HCT116 (cell line): ENCODE measurements at regions not wholly inside any gene's neighbourhood (a gene's known extent, or its start where the extent isn't known, plus 50 kb on each side); places are given as distances from the start of the nearest gene placed in this dataset.

Source experiments
- ATAC-seq: fragments of 200-7000 bp; cut with Tn5 transposase; 2 replicates; pipeline ENCODE4 v1.9.1; 2020; ENCODE audit warnings: mild to moderate bottlenecking, moderate library complexity
- BruUV-seq: library from RNA; stranded (reverse); fragments of 400-500 nt; replicated peaks from 2 replicates; lab custom pipeline; 2021; lab: Mats Ljungman, UMichigan
- CTCF ChIA-PET: fragments of 300-600 bp; sonication (Branson Sonifier 250); formaldehyde crosslinking; loops from one replicate; lab custom pipeline; 2021; ENCODE audit warnings: antibody characterized with exemption; lab: Charles Lee
- POLR2A ChIA-PET: fragments of 300-600, 350-600 bp; sonication (Branson Sonifier 250); formaldehyde crosslinking; loops from one replicate; lab custom pipeline; 2021; ENCODE audit warnings: antibody characterized with exemption; lab: Charles Lee
- RAD21 ChIA-PET, 2 experiments: fragments of 300-600 bp; sonication (Branson Sonifier 250); formaldehyde crosslinking; loops; one replicate each; lab custom pipeline; 2023; ENCODE audit warnings: low total read pairs in 2 of 2; ENCODE audit not compliant: uncharacterized antibody in 2 of 2, unreplicated experiment in 2 of 2, low non-redundant PET in 1 of 2; lab: Charles Lee
- DNase-seq: peaks from one replicate; pipeline ENCODE4 v3.0.0-alpha.2; 2010; ENCODE audit warnings: low read depth, low spot score
- H2AFZ ChIP-seq: fragments of 200-600 bp; shearing (Covaris generic), sonication (generic); 2 replicates; pipeline ENCODE4 v1.6.1; 2017; ENCODE audit warnings: low read depth, mixed run types, mixed read lengths, antibody characterized with exemption, low read length; ENCODE audit not compliant: poor library complexity, severe bottlenecking
- H3K27ac ChIP-seq: 2 replicates; pipeline ENCODE4 v1.5.1; 2012; ENCODE audit warnings: low read depth, low read length
- H3K27me3 ChIP-seq: fragments of 200-600 bp; sonication (generic); 2 replicates; pipeline ENCODE4 v1.6.1; 2016; ENCODE audit warnings: mixed run types, low read length, mixed read lengths; ENCODE audit not compliant: insufficient read depth
- H3K36me3 ChIP-seq, 2 experiments: fragments of 200-500 bp in 1 of 2; fragments of 200-600 bp in 1 of 2; sonication (Bioruptor generic) in 1 of 2; sonication (generic) in 1 of 2; 2 replicates each; pipeline versions ENCODE4 v1.5.1 to v1.6.1; 2014 to 2016; ENCODE audit warnings: low read length in 2 of 2, inconsistent platforms in 1 of 2, mixed read lengths in 1 of 2, mixed run types in 1 of 2; ENCODE audit not compliant: insufficient read depth in 2 of 2, control insufficient read depth in 1 of 2
- H3K4me1 ChIP-seq, 2 experiments: fragments of 200-600 bp in 1 of 2; sonication (generic) in 1 of 2; 2 replicates each; pipeline versions ENCODE4 v1.5.1 to v1.6.1; 2012 to 2017; ENCODE audit warnings: low read length in 2 of 2, inconsistent platforms in 1 of 2, mild to moderate bottlenecking in 1 of 2, mixed read lengths in 1 of 2, mixed run types in 1 of 2, moderate library complexity in 1 of 2; ENCODE audit not compliant: insufficient read depth in 2 of 2, control insufficient read depth in 1 of 2
- H3K4me2 ChIP-seq: fragments of 200-600 bp; sonication (generic); 2 replicates; pipeline ENCODE4 v1.6.1; 2017; ENCODE audit warnings: mixed run types, low read length, mixed read lengths
- H3K4me3 ChIP-seq, 2 experiments: fragments of 200-600 bp in 1 of 2; sonication (generic) in 1 of 2; replicated peaks in 1 of 2; 2 replicates each; pipeline ENCODE4 v1.5.1; 2011 to 2016; ENCODE audit warnings: low read length in 2 of 2, control low read depth in 1 of 2, low read depth in 1 of 2, mild to moderate bottlenecking in 1 of 2, mixed read lengths in 1 of 2, mixed run types in 1 of 2
- H3K79me2 ChIP-seq: fragments of 200-600 bp; sonication (generic); 2 replicates; pipeline ENCODE4 v1.6.1; 2017; ENCODE audit warnings: mild to moderate bottlenecking, mixed run types, low read length, moderate library complexity, mixed read lengths; ENCODE audit not compliant: insufficient read depth
- H3K9ac ChIP-seq: fragments of 200-600 bp; sonication (generic); 2 replicates; pipeline ENCODE4 v1.6.1; 2016; ENCODE audit warnings: low read length, mixed read lengths
- H3K9me2 ChIP-seq: fragments of 200-600 bp; sonication (generic), shearing (Covaris generic); 2 replicates; pipeline ENCODE4 v1.6.1; 2017; ENCODE audit warnings: mixed run types, mild to moderate bottlenecking, moderate library complexity; ENCODE audit not compliant: insufficient read depth
- H3K9me3 ChIP-seq, 2 experiments: fragments of 200-500 bp in 1 of 2; fragments of 200-600 bp in 1 of 2; sonication (Bioruptor generic) in 1 of 2; sonication (generic) in 1 of 2; 2 replicates each; pipeline ENCODE4 v1.6.1; 2014 to 2017; ENCODE audit warnings: low read length in 2 of 2, mixed read lengths in 2 of 2, inconsistent platforms in 1 of 2, low read depth in 1 of 2, mild to moderate bottlenecking in 1 of 2, mixed run types in 1 of 2, moderate library complexity in 1 of 2; ENCODE audit not compliant: control insufficient read depth in 1 of 2, insufficient read depth in 1 of 2
- H4K20me1 ChIP-seq: fragments of 200-600 bp; sonication (generic), shearing (Covaris generic); 2 replicates; pipeline ENCODE4 v1.6.1; 2017; ENCODE audit warnings: mixed run types, mild to moderate bottlenecking, moderate library complexity; ENCODE audit not compliant: insufficient read depth
- CBX3 ChIP-seq: IDR thresholded peaks from 2 replicates; pipeline ENCODE4 v1.6.1; 2012; ENCODE audit warnings: low read depth
- CEBPB ChIP-seq: IDR thresholded peaks from 2 replicates; pipeline ENCODE4 v1.6.1; 2012; ENCODE audit warnings: low read depth
- CTCF ChIP-seq, 3 experiments: fragments of 200-600 bp in 1 of 3; sonication (generic) in 1 of 3; IDR thresholded peaks in 2 of 3; conservative IDR thresholded peaks in 1 of 3; 2 replicates each; pipeline ENCODE4 v1.5.1; 2012 to 2017; ENCODE audit warnings: low read depth in 2 of 3, low read length in 2 of 3, antibody characterized with exemption in 1 of 3, borderline replicate concordance in 1 of 3, control low read depth in 1 of 3, mild to moderate bottlenecking in 1 of 3, mixed read lengths in 1 of 3, mixed run types in 1 of 3, moderate library complexity in 1 of 3; ENCODE audit not compliant: insufficient read depth in 1 of 3
- EGR1 ChIP-seq: IDR thresholded peaks from 2 replicates; pipeline ENCODE4 v1.6.1; 2012; ENCODE audit warnings: low read depth
- ELF1 ChIP-seq: IDR thresholded peaks from 2 replicates; pipeline ENCODE4 v1.6.1; 2012; ENCODE audit warnings: low read depth, borderline replicate concordance
- EZH2 ChIP-seq: fragments of 200-600 bp; sonication (generic); IDR thresholded peaks from 2 replicates; pipeline ENCODE4 v1.6.1; 2017; ENCODE audit warnings: antibody characterized with exemption, mixed run types
- EZH2phosphoT487 ChIP-seq: fragments of 200-600 bp; IDR thresholded peaks from 2 replicates; pipeline ENCODE4 v1.6.1; 2018; ENCODE audit warnings: antibody characterized with exemption, borderline replicate concordance
- FOSL1 ChIP-seq: IDR thresholded peaks from 2 replicates; pipeline ENCODE4 v1.6.1; 2012; ENCODE audit warnings: low read depth
- JUND ChIP-seq: IDR thresholded peaks from 2 replicates; pipeline ENCODE4 v1.6.1; 2012
- POLR2A ChIP-seq: IDR thresholded peaks from 2 replicates; pipeline ENCODE4 v1.7.0; 2011; ENCODE audit warnings: borderline replicate concordance; ENCODE audit not compliant: insufficient read depth, insufficient read length; ENCODE audit errors: extremely low read depth
- RAD21 ChIP-seq: IDR thresholded peaks from 2 replicates; pipeline ENCODE4 v1.6.1; 2012; ENCODE audit warnings: low read depth, mild to moderate bottlenecking
- SIN3A ChIP-seq: IDR thresholded peaks from 2 replicates; pipeline ENCODE4 v1.6.1; 2012; ENCODE audit warnings: low read depth
- SP1 ChIP-seq: IDR thresholded peaks from 2 replicates; pipeline ENCODE4 v1.6.1; 2012; ENCODE audit warnings: low read depth
- YY1 ChIP-seq: IDR thresholded peaks from 2 replicates; pipeline ENCODE4 v1.6.1; 2011; ENCODE audit warnings: low read length, low read depth, moderate library complexity, mild to moderate bottlenecking; ENCODE audit not compliant: insufficient replicate concordance; ENCODE audit errors: extremely low read depth
- ZNF274 ChIP-seq: fragments of 200-500 bp; sonication (Bioruptor generic); IDR thresholded peaks from 2 replicates; pipeline ENCODE4 v1.6.1; 2014; ENCODE audit warnings: mild to moderate bottlenecking, low read depth, low read length, inconsistent platforms
- intact Hi-C: fragments of 100-400 bp; cut with micrococcal nuclease; formaldehyde crosslinking; loops from 2 replicates; pipeline ENCODE4 v1.10.0; 2022
- TF ChIP-seq, protein P1 (sequence below): IDR thresholded peaks from 2 replicates; pipeline ENCODE4 v1.6.1; 2012
- TF ChIP-seq, protein P2 (sequence below): IDR thresholded peaks from 2 replicates; pipeline ENCODE4 v1.6.1; 2011; ENCODE audit warnings: mild to moderate bottlenecking, low read length, moderate library complexity; ENCODE audit not compliant: insufficient replicate concordance; ENCODE audit errors: extremely low read depth

- ChIA-PET CTCF (no interaction called here), RAD21 (no interaction called here), POLR2A (no interaction called here)
- Histone ChIP-seq H3K9ac (no peak overlapping the region), H3K4me2 (no peak overlapping the region), H3K36me3 (no peaks in the 10 kb centered on the region), H4K20me1 (no peaks in the 10 kb centered on the region), H3K27ac (no peak overlapping the region), H3K79me2 (no peaks in the 10 kb centered on the region), H3K9me3 (no peaks in the 10 kb centered on the region), H3K4me1 (no peaks in the 10 kb centered on the region), H2AFZ (no peak overlapping the region), H3K27me3 (no peaks in the 10 kb centered on the region), H3K9me2 (no peaks in the 10 kb centered on the region), H3K4me3 (no peak overlapping the region)
- no peak for ATAC-seq
- intact Hi-C loops, result no loop called here
- no TSS peak for BruUV-seq
- no peak for DNase-seq
- TF ChIP-seq ELF1 (no peak), YY1 (no peak), SP1 (no peak), SIN3A (no peak), CBX3 (no peak)
- TF ChIP-seq, all 23 proteins: peak for 0
These were observed 146.4 kb upstream of the ATP1B1 start for GRCh38 chr1:168960114-168960513.

DNA sequence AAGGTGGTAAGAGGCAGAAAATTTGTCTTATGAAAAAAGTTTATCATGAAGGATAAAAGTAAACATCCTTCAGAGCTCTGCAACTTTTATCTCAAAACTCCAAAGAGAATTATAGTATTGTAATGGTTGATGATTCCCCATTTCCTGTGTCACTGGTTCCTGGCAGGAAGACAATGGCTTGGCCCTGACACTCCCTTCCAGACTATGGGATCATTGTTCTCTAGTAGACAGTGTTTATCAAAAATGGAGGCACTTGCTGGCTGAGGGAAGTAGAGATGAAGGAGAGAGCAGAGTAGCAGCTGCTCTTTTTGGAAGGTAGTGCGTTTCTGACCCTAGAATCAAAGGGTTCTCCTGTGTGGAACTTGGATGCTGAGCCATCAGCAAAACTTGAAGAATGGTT is 145.9 kb upstream of the ATP1B1 start:
- Histone ChIP-seq H3K36me3 (no peaks in the 10 kb centered on the region), H3K9me3 (no peaks in the 10 kb centered on the region), H2AFZ (no peak overlapping the region), H3K4me1 (no peaks in the 10 kb centered on the region), H3K9ac (no peak overlapping the region), H3K4me2 (no peak overlapping the region), H3K27me3 (no peaks in the 10 kb centered on the region), H3K9me2 (no peaks in the 10 kb centered on the region), H3K79me2 (no peaks in the 10 kb centered on the region), H4K20me1 (no peaks in the 10 kb centered on the region), H3K4me3 (no peak overlapping the region), H3K27ac (no peak overlapping the region)
- intact Hi-C loops, result no loop called here
- ATAC-seq, result no peak
- ChIA-PET RAD21 (no interaction called here), POLR2A (no interaction called here), CTCF (no interaction called here)
- no peak for DNase-seq
- no TSS peak for BruUV-seq
- no peak for TF ChIP-seq CEBPB
- TF ChIP-seq CTCF (IDR thresholded peaks at IDR 0.05 in 2 of 3, conservative IDR thresholded peaks at IDR 0.05 in 1 of 3; ENCODE audit: borderline replicate concordance in 1 of 3, insufficient read depth in 1 of 3, low read depth in 2 of 3, low read length in 2 of 3), result no peak
- TF ChIP-seq, protein P1, sequence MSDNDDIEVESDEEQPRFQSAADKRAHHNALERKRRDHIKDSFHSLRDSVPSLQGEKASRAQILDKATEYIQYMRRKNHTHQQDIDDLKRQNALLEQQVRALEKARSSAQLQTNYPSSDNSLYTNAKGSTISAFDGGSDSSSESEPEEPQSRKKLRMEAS, result no peak
- no peak for TF ChIP-seq SP1
- TF ChIP-seq YY1, result no peak
- TF ChIP-seq, protein P2, sequence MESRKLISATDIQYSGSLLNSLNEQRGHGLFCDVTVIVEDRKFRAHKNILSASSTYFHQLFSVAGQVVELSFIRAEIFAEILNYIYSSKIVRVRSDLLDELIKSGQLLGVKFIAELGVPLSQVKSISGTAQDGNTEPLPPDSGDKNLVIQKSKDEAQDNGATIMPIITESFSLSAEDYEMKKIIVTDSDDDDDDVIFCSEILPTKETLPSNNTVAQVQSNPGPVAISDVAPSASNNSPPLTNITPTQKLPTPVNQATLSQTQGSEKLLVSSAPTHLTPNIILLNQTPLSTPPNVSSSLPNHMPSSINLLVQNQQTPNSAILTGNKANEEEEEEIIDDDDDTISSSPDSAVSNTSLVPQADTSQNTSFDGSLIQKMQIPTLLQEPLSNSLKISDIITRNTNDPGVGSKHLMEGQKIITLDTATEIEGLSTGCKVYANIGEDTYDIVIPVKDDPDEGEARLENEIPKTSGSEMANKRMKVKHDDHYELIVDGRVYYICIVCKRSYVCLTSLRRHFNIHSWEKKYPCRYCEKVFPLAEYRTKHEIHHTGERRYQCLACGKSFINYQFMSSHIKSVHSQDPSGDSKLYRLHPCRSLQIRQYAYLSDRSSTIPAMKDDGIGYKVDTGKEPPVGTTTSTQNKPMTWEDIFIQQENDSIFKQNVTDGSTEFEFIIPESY, result no peak
- TF ChIP-seq EZH2phosphoT487, result no peak
- no peak for TF ChIP-seq CBX3
- no peak for TF ChIP-seq ZNF274
- TF ChIP-seq ELF1, result no peak
- TF ChIP-seq EZH2, result no peak
- TF ChIP-seq FOSL1, result no peak
- TF ChIP-seq RAD21, result no peak
- TF ChIP-seq EGR1, result no peak
- TF ChIP-seq POLR2A, result no peak
- TF ChIP-seq JUND, result no peak
